Progenitor cell of endocrine pancreas (in vitro differentiated cells): ENCODE measurements at regions not wholly inside any gene's neighbourhood (a gene's known extent, or its start where the extent isn't known, plus 50 kb on each side); places are given as distances from the start of the nearest gene placed in this dataset.

Source experiments
- DNase-seq: peaks from one replicate; pipeline ENCODE4 v3.0.0; 2021; ENCODE audit warnings: low spot score; ENCODE audit not compliant: unreplicated experiment
- H3K27ac Mint-ChIP-seq: 2 replicates; pipeline ENCODE4 v1.8.0; 2021; ENCODE audit warnings: mild to moderate bottlenecking, moderate library complexity, mixed read lengths
- H3K27me3 Mint-ChIP-seq: 2 replicates; pipeline ENCODE4 v1.8.0; 2021; ENCODE audit warnings: mixed read lengths
- H3K36me3 Mint-ChIP-seq: 2 replicates; pipeline ENCODE4 v1.8.0; 2022; ENCODE audit warnings: mixed read lengths; ENCODE audit not compliant: insufficient read depth
- H3K4me1 Mint-ChIP-seq: 2 replicates; pipeline ENCODE4 v1.8.0; 2021; ENCODE audit warnings: low read depth, mixed read lengths
- H3K4me3 Mint-ChIP-seq: 2 replicates; pipeline ENCODE4 v1.8.0; 2021; ENCODE audit warnings: low read depth, mild to moderate bottlenecking, moderate library complexity, mixed read lengths
- H3K9me3 Mint-ChIP-seq: 2 replicates; pipeline ENCODE4 v1.8.0; 2021; ENCODE audit warnings: low read depth, mixed read lengths
- CTCF ChIP-seq: fragments of 200-600 bp; sonication (generic); IDR thresholded peaks from one replicate; pipeline ENCODE4 v1.5.0; 2021; ENCODE audit warnings: antibody characterized with exemption, mild to moderate bottlenecking; ENCODE audit not compliant: unreplicated experiment

GRCh38 chr9:18421391-18421790 is 52.6 kb upstream of the ADAMTSL1 start:
- H3K27me3 Mint-ChIP-seq: peaks cover 4% of the 10 kb centered on the region
- H3K36me3 Mint-ChIP-seq: no peaks in the 10 kb centered on the region
- H3K9me3 Mint-ChIP-seq: no peaks in the 10 kb centered on the region
- DNase-seq: no peak
- H3K4me3 Mint-ChIP-seq: no peak overlapping the region
- H3K27ac Mint-ChIP-seq: no peak overlapping the region
- TF ChIP-seq CTCF: no peak
- H3K4me1 Mint-ChIP-seq: no peaks in the 10 kb centered on the region

GRCh38 chr9:18422296-18423036 is 51.5 kb upstream of the ADAMTSL1 start:
- no peaks in the 10 kb centered on the region for H3K4me1 Mint-ChIP-seq
- no peak for DNase-seq
- no peak overlapping the region for H3K27ac Mint-ChIP-seq
- peaks cover 4% of the 10 kb centered on the region for H3K27me3 Mint-ChIP-seq
- TF ChIP-seq CTCF: no peak
- H3K36me3 Mint-ChIP-seq: no peaks in the 10 kb centered on the region
- H3K4me3 Mint-ChIP-seq: no peak overlapping the region
- H3K9me3 Mint-ChIP-seq: no peaks in the 10 kb centered on the region

- no peak for DNase-seq
- no peak overlapping the region for H3K4me3 Mint-ChIP-seq
- no peaks in the 10 kb centered on the region for H3K36me3 Mint-ChIP-seq
- H3K4me1 Mint-ChIP-seq: no peaks in the 10 kb centered on the region
- no peak for TF ChIP-seq CTCF
- H3K27me3 Mint-ChIP-seq: peaks cover 4% of the 10 kb centered on the region
- H3K9me3 Mint-ChIP-seq: no peaks in the 10 kb centered on the region
- H3K27ac Mint-ChIP-seq: no peak overlapping the region
Measured at GRCh38 chr9:18423791-18424531, 50.0 kb upstream of the ADAMTSL1 start.
